ENCODE measurements at regions not wholly inside any gene's neighbourhood (a gene's known extent, or its start where the extent isn't known, plus 50 kb on each side); places are given as distances from the start of the nearest gene placed in this dataset.

DNA sequence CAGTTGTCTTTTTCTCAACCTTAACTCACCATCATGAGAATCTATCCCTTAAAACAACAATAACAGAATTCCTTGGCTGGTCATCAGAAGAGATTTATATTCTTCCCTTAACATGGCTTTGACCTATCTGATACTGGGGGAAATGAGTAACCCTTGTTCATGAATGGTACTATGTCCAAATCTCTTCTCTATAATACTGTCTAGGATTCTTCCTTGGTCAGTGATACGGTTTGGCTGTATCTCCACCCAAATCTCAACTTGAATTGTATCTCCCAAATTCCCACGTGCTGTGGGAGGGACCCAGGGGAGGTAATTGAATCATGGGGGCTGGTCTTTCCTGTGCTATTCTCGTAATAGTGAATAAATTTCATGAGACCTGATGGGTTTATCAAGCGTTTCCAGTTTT, 282.0 kb upstream of the SIX2 start:
- 71 to 89% (median 84%) methylated on average over 4 of the region's 4 CpGs for WGBS, 5 donors

DNA sequence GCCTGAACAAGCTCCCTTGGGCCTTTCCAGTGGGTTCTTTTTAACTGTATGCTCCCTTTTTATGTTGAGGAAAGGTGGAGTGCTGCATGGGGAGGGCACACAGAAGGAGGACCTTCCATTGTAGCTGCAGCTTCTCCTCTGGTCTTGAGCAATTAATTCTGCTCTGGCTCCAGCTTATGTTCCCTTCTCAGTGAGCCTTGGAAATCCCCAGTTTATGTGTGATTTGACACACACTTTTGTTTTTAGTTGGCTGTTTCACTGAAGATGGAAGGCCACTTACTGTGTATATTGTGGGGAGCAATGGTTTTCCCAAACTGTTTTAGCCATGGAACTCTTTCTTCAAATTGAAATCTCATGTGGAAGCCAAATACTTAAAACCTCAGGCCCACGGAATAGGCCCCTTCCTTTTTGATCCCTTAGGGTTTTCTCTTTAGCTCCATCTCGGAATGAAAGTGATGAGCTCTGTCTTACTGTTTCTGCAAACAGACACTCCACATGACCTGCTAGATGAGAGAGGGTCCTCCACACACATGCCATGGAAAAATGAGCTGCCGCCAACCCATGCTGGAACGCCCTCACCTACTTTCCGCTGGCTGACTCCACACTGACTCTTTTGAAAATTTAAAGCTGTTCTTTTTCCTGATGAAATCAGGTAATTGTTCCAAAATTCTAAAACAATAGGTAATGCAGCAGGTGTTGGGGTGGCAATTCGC, 280.9 kb upstream of the SIX2 start:
- WGBS, 5 donors = 85 to 92% (median 88%) methylated on average over 6 of the region's 6 CpGs
- intact Hi-C loops (cut with DNase I; ENCODE audit: low total_unique reads) = no loop called here
- Histone ChIP-seq H3K27ac (no peak overlapping the region), H3K4me3 (no peak overlapping the region), H3K9me3 (no peaks in the 10 kb centered on the region), H3K36me3 (no peaks in the 10 kb centered on the region), H3K4me1 (peaks cover 0 to 16% (median 0%) of the 10 kb centered on the region in 6 donors), H3K27me3 (replicated peaks in 1 of 7) (peaks cover 0 to 12% (median 0%) of the 10 kb centered on the region in 7 donors)
- TF ChIP-seq, protein P1, sequence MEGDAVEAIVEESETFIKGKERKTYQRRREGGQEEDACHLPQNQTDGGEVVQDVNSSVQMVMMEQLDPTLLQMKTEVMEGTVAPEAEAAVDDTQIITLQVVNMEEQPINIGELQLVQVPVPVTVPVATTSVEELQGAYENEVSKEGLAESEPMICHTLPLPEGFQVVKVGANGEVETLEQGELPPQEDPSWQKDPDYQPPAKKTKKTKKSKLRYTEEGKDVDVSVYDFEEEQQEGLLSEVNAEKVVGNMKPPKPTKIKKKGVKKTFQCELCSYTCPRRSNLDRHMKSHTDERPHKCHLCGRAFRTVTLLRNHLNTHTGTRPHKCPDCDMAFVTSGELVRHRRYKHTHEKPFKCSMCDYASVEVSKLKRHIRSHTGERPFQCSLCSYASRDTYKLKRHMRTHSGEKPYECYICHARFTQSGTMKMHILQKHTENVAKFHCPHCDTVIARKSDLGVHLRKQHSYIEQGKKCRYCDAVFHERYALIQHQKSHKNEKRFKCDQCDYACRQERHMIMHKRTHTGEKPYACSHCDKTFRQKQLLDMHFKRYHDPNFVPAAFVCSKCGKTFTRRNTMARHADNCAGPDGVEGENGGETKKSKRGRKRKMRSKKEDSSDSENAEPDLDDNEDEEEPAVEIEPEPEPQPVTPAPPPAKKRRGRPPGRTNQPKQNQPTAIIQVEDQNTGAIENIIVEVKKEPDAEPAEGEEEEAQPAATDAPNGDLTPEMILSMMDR (IDR thresholded peaks at IDR 0.05 in 8 of 11, conservative IDR thresholded peaks at IDR 0.05 in 3 of 11) = no peak
- TF ChIP-seq POLR2AphosphoS5 (IDR thresholded peaks at IDR 0.05) (no peak), POLR2A (IDR thresholded peaks at IDR 0.05) (no peak)
- DNase-seq = no peak

More for the DNA sequence above, 282.0 kb upstream of the SIX2 start:
- Histone ChIP-seq H3K4me1 (peaks cover 0 to 16% (median 0%) of the 10 kb centered on the region in 6 donors), H3K9me3 (no peaks in the 10 kb centered on the region), H3K36me3 (no peaks in the 10 kb centered on the region), H3K27ac (no peak overlapping the region), H3K4me3 (no peak overlapping the region), H3K27me3 (replicated peaks in 1 of 7) (peaks cover 0 to 12% (median 0%) of the 10 kb centered on the region in 7 donors)
- TF ChIP-seq POLR2AphosphoS5 (IDR thresholded peaks at IDR 0.05) = no peak
- TF ChIP-seq POLR2A (IDR thresholded peaks at IDR 0.05) = no peak
- TF ChIP-seq, protein P1 (IDR thresholded peaks at IDR 0.05 in 8 of 11, conservative IDR thresholded peaks at IDR 0.05 in 3 of 11) = no peak
- intact Hi-C loops (cut with DNase I; ENCODE audit: low total_unique reads) = no loop called here
- no peak for DNase-seq

DNA sequence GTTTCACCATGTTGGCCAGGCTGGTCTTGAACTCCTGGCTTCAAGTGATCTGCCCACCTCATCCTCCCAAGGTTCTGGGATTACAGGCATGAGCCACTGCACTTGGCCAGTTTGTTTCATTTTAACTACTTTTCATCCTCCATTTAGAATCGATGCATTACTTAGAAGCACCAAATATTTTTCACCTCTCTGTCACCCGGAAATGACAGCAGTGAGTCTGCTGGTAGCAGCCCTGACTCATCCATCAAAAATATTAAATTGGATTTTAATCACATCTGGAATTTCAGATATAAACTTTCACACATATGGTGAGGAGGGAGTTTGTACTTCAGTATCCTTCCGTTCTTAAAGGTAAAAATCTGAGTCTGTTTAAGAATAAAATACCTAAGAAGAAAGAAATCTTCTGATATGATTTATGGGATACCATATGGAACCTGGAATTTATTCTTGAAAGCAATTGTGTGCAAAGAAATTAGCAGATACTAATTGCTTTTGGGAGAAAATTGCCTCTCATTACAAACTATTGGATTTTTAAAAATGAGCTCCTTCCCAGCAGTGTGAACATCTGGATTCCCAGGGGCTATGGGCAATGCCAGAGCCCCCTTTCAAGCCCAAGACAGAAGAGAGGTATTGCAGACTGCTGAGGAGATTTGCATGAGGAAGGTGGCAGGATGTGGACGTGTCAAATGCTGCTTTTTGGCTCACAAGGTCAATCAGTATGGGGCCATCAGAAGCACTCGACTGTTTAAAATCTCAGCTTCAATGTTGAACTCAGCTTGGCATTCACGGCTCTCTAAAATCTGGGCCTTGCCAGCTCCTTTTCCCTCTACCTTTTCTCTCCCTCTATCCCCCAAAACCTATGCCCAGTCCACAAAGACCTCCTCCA, 279.5 kb upstream of the SIX2 start:
- no peak for DNase-seq
- peaks cover 0 to 4% (median 0%) of the 10 kb centered on the region in 8 donors for H3K9me3 ChIP-seq
- intact Hi-C loops (cut with DNase I; ENCODE audit: low total_unique reads) = no loop called here
- 73 to 80% (median 77%) methylated on average over 6 of the region's 6 CpGs for WGBS, 5 donors
- peaks cover 0 to 16% (median 0%) of the 10 kb centered on the region in 6 donors for H3K4me1 ChIP-seq
- H3K27me3 ChIP-seq (replicated peaks in 1 of 7) = peaks cover 0 to 12% (median 0%) of the 10 kb centered on the region in 7 donors
- no peaks in the 10 kb centered on the region for H3K36me3 ChIP-seq
- H3K27ac ChIP-seq = no peak overlapping the region
- H3K4me3 ChIP-seq = no peak overlapping the region
- TF ChIP-seq POLR2AphosphoS5 (IDR thresholded peaks at IDR 0.05) (no peak), POLR2A (IDR thresholded peaks at IDR 0.05) (no peak)

DNA sequence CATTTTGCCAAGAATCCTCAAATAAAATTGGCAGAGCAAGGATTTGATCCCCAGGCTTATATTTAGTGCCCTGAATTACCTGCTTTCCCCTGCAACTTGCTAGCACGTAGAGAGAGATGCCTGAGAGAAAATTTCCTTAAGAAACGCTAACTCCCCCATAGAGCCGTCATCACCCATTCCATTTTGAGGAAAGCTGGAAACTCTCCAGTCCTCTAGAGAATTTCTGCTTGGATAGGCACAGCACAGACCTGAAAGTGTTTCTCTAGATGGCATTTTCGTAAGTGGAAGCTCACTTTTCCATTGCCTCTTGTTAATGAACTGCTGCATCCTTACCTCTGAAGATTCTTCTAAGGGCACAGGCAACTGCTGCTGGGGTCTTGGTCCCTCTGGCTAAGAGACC, 277.8 kb upstream of the SIX2 start:
- H3K36me3 ChIP-seq = no peaks in the 10 kb centered on the region
- H3K4me1 ChIP-seq = peaks cover 0 to 16% (median 0%) of the 10 kb centered on the region in 6 donors
- no peak overlapping the region for H3K27ac ChIP-seq
- peaks cover 0 to 12% (median 0%) of the 10 kb centered on the region in 7 donors for H3K27me3 ChIP-seq (replicated peaks in 1 of 7)
- H3K9me3 ChIP-seq = peaks cover 0 to 4% (median 0%) of the 10 kb centered on the region in 8 donors
- no peak for DNase-seq
- no peak overlapping the region for H3K4me3 ChIP-seq
- TF ChIP-seq POLR2AphosphoS5 (IDR thresholded peaks at IDR 0.05) (no peak), POLR2A (IDR thresholded peaks at IDR 0.05) (no peak)
- TF ChIP-seq, protein P1 (IDR thresholded peaks at IDR 0.05 in 8 of 11, conservative IDR thresholded peaks at IDR 0.05 in 3 of 11) = no peak
- WGBS, 5 donors = 69 to 91% (median 89%) methylated on average over 4 of the region's 4 CpGs
- intact Hi-C loops (cut with DNase I; ENCODE audit: low total_unique reads) = no loop called here

Data from spleen (tissue), 11 donors.